ENCODE measurements at regions not wholly inside any gene's neighbourhood (a gene's known extent, or its start where the extent isn't known, plus 50 kb on each side); places are given as distances from the start of the nearest gene placed in this dataset.

GRCh38 chrX:42021058-42021457 lies 97.7 kb upstream of the CASK start:
- TF ChIP-seq EP300 (IDR thresholded peaks at IDR 0.05; ENCODE audit: borderline replicate concordance), result no peak
- TF ChIP-seq YY1 (IDR thresholded peaks at IDR 0.05; ENCODE audit: low read depth), result no peak
- no peak for TF ChIP-seq TAF1 (IDR thresholded peaks at IDR 0.05; ENCODE audit: low read depth)
- no peak for TF ChIP-seq REST (IDR thresholded peaks at IDR 0.05; ENCODE audit: low read depth)
- no peak for TF ChIP-seq MAX (IDR thresholded peaks at IDR 0.05)
- TF ChIP-seq CREB1 (IDR thresholded peaks at IDR 0.05; ENCODE audit: low read depth), result no peak
- no peak for TF ChIP-seq FOXM1 (IDR thresholded peaks at IDR 0.05; ENCODE audit: borderline replicate concordance, low read depth)
- no peak for TF ChIP-seq TEAD4 (IDR thresholded peaks at IDR 0.05)
- TF ChIP-seq NFIC (IDR thresholded peaks at IDR 0.05), result no peak
- TF ChIP-seq RAD21 (IDR thresholded peaks at IDR 0.05; ENCODE audit: low read depth), result no peak
- no peak for TF ChIP-seq CEBPB (IDR thresholded peaks at IDR 0.05)
